ENCODE measurements at regions not wholly inside any gene's neighbourhood (a gene's known extent, or its start where the extent isn't known, plus 50 kb on each side); places are given as distances from the start of the nearest gene placed in this dataset.
"Not testable (repeated sequence)": the region's sequence is repeated elsewhere in the genome, so short reads cannot be mapped to it uniquely, and the experiment has no call there.

GRCh38 chr18:44358402-44358801 is 322.3 kb upstream of the SETBP1 start (continued):
- TF ChIP-seq ZBTB1 (tag by site-specific recombination; IDR thresholded peaks at IDR 0.05), result no peak
- TF ChIP-seq ZNF596 (tag by site-specific recombination; IDR thresholded peaks at IDR 0.05), result no peak
- TF ChIP-seq SETDB1 (IDR thresholded peaks at IDR 0.05; ENCODE audit: insufficient read length, low read length), result no peak
- TF ChIP-seq, protein P1, sequence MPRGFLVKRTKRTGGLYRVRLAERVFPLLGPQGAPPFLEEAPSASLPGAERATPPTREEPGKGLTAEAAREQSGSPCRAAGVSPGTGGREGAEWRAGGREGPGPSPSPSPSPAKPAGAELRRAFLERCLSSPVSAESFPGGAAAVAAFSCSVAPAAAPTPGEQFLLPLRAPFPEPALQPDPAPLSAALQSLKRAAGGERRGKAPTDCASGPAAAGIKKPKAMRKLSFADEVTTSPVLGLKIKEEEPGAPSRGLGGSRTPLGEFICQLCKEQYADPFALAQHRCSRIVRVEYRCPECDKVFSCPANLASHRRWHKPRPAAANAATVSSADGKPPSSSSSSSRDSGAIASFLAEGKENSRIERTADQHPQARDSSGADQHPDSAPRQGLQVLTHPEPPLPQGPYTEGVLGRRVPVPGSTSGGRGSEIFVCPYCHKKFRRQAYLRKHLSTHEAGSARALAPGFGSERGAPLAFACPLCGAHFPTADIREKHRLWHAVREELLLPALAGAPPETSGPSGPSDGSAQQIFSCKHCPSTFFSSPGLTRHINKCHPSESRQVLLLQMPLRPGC (tag by site-specific recombination; IDR thresholded peaks at IDR 0.05), result no peak

DNA sequence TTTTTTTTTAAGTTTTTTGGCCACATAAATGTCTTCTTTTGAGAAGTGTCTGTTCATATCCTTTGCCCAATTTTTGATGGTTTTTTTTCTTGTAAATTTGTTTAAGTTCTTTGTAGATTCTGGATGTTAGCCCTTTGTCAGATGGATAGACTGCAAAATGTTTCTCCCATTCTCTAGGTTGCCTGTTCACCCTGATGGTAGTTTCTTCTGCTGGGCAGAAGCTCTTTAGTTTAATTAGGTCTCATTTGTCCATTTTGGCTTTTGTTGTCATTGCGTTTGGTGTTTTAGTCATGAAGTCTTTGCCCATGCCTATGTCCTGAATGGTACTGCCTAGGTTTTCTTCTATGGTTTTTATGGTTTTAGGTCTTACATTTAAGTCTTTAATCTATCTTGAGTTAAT is 320.9 kb upstream of the SETBP1 start:
- H3K27ac ChIP-seq (ENCODE audit: extremely low read depth, low read depth, low read length); H3K4me1 ChIP-seq (ENCODE audit: control insufficient read depth, insufficient read depth, low read length); POLR2A ChIA-PET; CTCF ChIA-PET; H3K36me3 ChIP-seq (ENCODE audit: control insufficient read depth in 2 of 2, insufficient read depth in 1 of 2, low read length in 2 of 2); H3K9me3 ChIP-seq (ENCODE audit: control insufficient read depth, insufficient read depth, low read depth, low read length); H3K4me3 ChIP-seq (ENCODE audit: low read depth, low read length): not testable (repeated sequence)

DNA sequence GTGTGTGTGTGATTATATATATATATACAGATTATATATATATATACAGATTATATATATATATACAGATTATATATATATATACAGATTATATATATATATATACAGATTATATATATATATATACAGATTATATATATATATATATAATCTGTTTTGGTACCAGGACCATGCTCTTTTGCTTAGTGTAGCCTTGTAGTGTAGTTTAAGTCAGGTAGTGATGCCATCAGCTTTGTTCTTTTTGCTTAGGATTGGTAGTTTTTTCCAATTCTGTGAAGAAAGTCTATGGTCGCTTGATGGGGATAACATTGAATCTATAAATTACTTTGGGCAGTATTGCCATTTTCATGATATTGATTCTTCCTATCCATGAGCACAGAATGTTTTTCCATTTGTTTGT is 318.5 kb upstream of the SETBP1 start:
- H3K9me3 ChIP-seq (ENCODE audit: control insufficient read depth, insufficient read depth, low read depth, low read length); H3K36me3 ChIP-seq (ENCODE audit: control insufficient read depth in 2 of 2, insufficient read depth in 1 of 2, low read length in 2 of 2); H3K27ac ChIP-seq (ENCODE audit: extremely low read depth, low read depth, low read length); H3K4me1 ChIP-seq (ENCODE audit: control insufficient read depth, insufficient read depth, low read length); POLR2A ChIA-PET; H3K4me3 ChIP-seq (ENCODE audit: low read depth, low read length): not testable (repeated sequence)
- CTCF ChIA-PET, result interaction anchor here (0.6 kb wide), 1 partner anchor 36 kb away, joined by 3 read pairs; no protein-coding TSS in a partner anchor

DNA sequence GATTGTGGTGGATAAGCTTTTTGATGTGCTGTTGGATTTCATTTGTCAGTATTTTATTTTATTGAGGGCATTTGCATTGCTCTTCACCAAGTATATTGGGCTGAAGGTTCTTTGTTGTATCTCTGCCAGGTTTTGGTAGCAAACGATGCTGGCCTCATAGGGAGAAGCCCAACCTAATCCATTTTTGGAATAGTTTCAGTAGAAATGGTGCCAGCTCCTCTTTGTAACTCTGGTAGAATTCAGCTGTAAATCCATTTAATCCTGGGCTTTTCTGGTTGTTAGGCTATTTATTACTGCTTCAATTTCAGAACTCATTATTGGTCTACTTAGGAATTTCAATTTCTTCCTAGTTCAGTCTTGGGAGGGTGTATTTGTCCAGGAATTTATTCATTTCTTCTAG is 309.8 kb upstream of the SETBP1 start:
- CTCF ChIA-PET, result no interaction called here
- Histone ChIP-seq H3K36me3 (ENCODE audit: control insufficient read depth in 2 of 2, insufficient read depth in 1 of 2, low read length in 2 of 2) (no peaks in the 10 kb centered on the region), H3K4me3 (ENCODE audit: low read depth, low read length) (no peak overlapping the region), H3K27ac (ENCODE audit: extremely low read depth, low read depth, low read length) (no peak overlapping the region), H3K9me3 (ENCODE audit: control insufficient read depth, insufficient read depth, low read depth, low read length) (no peaks in the 10 kb centered on the region), H3K4me1 (ENCODE audit: control insufficient read depth, insufficient read depth, low read length) (no peaks in the 10 kb centered on the region)
- POLR2A ChIA-PET, result no interaction called here
- TF ChIP-seq ZNF48 (tag by site-specific recombination; IDR thresholded peaks at IDR 0.05) (no peak), ZNF792 (tag by site-specific recombination; IDR thresholded peaks at IDR 0.05) (no peak), PRDM10 (tag by site-specific recombination; IDR thresholded peaks at IDR 0.05) (no peak), HOXC10 (CRISPR knock-in tag; IDR thresholded peaks at IDR 0.05) (no peak), ZNF585B (tag by site-specific recombination; IDR thresholded peaks at IDR 0.05) (no peak), ZNF354C (tag by site-specific recombination; IDR thresholded peaks at IDR 0.05; ENCODE audit: borderline replicate concordance, low read depth) (no peak), ZNF433 (tag by site-specific recombination; IDR thresholded peaks at IDR 0.05; ENCODE audit: low read depth) (no peak), ZNF16 (tag by site-specific recombination; IDR thresholded peaks at IDR 0.05; ENCODE audit: low read depth) (no peak), ZSCAN16 (tag by site-specific recombination; IDR thresholded peaks at IDR 0.05) (no peak), ZNF707 (tag by site-specific recombination; IDR thresholded peaks at IDR 0.05) (no peak), GLIS1 (tag by site-specific recombination; IDR thresholded peaks at IDR 0.05) (no peak), ZNF280D (tag by site-specific recombination; IDR thresholded peaks at IDR 0.05) (no peak), ZNF513 (tag by site-specific recombination; IDR thresholded peaks at IDR 0.05) (no peak), ZNF341 (tag by site-specific recombination; IDR thresholded peaks at IDR 0.05; ENCODE audit: low read depth) (no peak)
- TF ChIP-seq, protein P2, sequence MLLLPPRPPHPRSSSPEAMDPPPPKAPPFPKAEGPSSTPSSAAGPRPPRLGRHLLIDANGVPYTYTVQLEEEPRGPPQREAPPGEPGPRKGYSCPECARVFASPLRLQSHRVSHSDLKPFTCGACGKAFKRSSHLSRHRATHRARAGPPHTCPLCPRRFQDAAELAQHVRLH (tag by site-specific recombination; IDR thresholded peaks at IDR 0.05), result no peak
- TF ChIP-seq, protein P3, sequence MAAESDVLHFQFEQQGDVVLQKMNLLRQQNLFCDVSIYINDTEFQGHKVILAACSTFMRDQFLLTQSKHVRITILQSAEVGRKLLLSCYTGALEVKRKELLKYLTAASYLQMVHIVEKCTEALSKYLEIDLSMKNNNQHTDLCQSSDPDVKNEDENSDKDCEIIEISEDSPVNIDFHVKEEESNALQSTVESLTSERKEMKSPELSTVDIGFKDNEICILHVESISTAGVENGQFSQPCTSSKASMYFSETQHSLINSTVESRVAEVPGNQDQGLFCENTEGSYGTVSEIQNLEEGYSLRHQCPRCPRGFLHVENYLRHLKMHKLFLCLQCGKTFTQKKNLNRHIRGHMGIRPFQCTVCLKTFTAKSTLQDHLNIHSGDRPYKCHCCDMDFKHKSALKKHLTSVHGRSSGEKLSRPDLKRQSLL (tag by site-specific recombination; IDR thresholded peaks at IDR 0.05), result no peak

Measured in HEK293 (cell line).